ENCODE measurements at regions not wholly inside any gene's neighbourhood (a gene's known extent, or its start where the extent isn't known, plus 50 kb on each side); places are given as distances from the start of the nearest gene placed in this dataset.
A peak's percentile ranks its signal among the peaks of the same experiment; 100 is the strongest.

DNA sequence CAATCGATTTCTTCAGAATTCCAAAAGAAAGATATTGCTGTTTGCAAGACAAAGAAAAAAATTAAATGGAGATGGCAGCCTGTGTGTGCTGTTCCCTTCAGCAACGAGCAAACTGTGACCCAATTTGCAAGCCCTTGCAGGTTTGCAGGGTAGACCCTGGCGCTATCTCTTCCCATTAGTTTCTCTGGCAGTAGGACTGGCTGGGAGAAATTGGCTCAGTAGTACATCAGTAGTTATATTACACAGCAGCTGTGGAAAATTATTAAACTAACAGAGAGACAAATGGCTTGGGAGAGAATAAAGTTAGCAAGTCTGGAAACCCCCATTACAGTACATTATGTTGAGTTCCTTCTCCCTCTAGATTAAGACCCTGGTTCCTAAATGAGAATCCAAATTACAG, 116.4 kb upstream of the ITGB1 start:
- no peaks in the 10 kb centered on the region for H3K36me3 ChIP-seq (ENCODE audit: control insufficient read depth in 2 of 2, extremely low read depth in 1 of 2, insufficient read depth in 2 of 2, low read length in 2 of 2)
- dilution Hi-C loops (cut with MboI; ENCODE audit: extremely low pct_ligation_motif_present, low sequenced_read_pairs) = no loop called here

DNA sequence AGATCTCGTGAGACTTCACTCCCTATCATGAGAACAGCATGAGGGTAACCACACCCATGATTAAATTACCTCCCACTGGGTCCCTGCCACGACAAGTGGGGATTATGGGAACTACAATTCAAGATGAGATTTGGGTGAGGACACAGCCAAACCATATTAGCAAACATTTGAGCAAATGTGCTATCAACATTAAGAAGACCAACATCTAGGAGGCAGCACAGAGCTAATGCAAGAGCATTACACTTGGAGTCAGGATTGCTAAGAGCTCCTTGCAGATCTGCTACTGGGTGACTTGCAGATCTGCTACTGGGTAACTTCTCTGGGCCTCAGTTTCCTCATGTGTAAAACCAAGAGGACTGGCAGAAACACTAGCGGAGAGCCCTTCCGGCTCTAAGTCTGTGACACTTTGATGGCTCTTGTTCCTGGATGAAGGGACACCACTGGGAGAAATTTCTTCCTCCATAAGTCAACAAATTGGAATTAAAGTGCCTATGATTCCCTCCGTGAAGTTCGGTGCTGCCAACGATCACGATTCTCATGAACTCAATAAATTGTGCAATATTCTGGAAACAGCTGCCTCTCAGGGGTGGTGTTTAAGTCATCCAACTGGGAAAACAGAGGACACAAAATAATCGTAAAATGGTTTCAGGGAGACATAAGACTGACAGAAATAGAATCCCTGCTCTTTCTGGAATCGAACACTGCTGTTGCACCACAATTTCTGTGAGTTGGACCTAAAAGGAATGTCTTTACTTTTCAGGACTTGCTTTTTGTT, 115.8 kb upstream of the ITGB1 start:
- no peak for DNase-seq (ENCODE audit: low read depth, low spot score)
- H3K9ac ChIP-seq (ENCODE audit: control insufficient read depth, extremely low read depth, insufficient read depth, low read length) = no peak overlapping the region
- no peak for FAIRE-seq
- H3K27me3 ChIP-seq (ENCODE audit: control insufficient read depth, extremely low read depth, insufficient read depth, low read length) = no peaks in the 10 kb centered on the region
- no peaks in the 10 kb centered on the region for H3K9me1 ChIP-seq (ENCODE audit: control insufficient read depth, extremely low read depth, insufficient read depth, low read length)
- H3K4me2 ChIP-seq (ENCODE audit: control insufficient read depth, extremely low read depth, insufficient read depth, low read depth, low read length) = no peak overlapping the region
- H3K79me2 ChIP-seq (ENCODE audit: control insufficient read depth, insufficient read depth, low read length) = no peaks in the 10 kb centered on the region
- no peak overlapping the region for H3K4me3 ChIP-seq (ENCODE audit: control insufficient read depth in 2 of 3, extremely low read depth in 1 of 3, insufficient read depth in 2 of 3, low read depth in 1 of 3, low read length in 3 of 3)
- no peaks in the 10 kb centered on the region for H3K9me3 ChIP-seq (ENCODE audit: control insufficient read depth, low read depth, low read length)
- TF ChIP-seq, protein P1, sequence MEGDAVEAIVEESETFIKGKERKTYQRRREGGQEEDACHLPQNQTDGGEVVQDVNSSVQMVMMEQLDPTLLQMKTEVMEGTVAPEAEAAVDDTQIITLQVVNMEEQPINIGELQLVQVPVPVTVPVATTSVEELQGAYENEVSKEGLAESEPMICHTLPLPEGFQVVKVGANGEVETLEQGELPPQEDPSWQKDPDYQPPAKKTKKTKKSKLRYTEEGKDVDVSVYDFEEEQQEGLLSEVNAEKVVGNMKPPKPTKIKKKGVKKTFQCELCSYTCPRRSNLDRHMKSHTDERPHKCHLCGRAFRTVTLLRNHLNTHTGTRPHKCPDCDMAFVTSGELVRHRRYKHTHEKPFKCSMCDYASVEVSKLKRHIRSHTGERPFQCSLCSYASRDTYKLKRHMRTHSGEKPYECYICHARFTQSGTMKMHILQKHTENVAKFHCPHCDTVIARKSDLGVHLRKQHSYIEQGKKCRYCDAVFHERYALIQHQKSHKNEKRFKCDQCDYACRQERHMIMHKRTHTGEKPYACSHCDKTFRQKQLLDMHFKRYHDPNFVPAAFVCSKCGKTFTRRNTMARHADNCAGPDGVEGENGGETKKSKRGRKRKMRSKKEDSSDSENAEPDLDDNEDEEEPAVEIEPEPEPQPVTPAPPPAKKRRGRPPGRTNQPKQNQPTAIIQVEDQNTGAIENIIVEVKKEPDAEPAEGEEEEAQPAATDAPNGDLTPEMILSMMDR (optimal IDR thresholded peaks at IDR 0.05 in 1 of 3, IDR thresholded peaks at IDR 0.05 in 1 of 3, conservative IDR thresholded peaks at IDR 0.05 in 1 of 3; ENCODE audit: extremely low read depth in 1 of 3, insufficient read depth in 2 of 3, low read length in 3 of 3) = peak; percentile 12 to 32 (median 24)
- no peak for TF ChIP-seq EZH2 (IDR thresholded peaks at IDR 0.05; ENCODE audit: low read length)
- no peak overlapping the region for H3K27ac ChIP-seq (ENCODE audit: control insufficient read depth, insufficient read depth, low read length)
- no peak overlapping the region for H2AFZ ChIP-seq (ENCODE audit: control insufficient read depth, low read length)
- no peaks in the 10 kb centered on the region for H3K4me1 ChIP-seq (ENCODE audit: control insufficient read depth, extremely low read depth, insufficient read depth, low read length)
- dilution Hi-C loops (cut with MboI; ENCODE audit: extremely low pct_ligation_motif_present, low sequenced_read_pairs) = no loop called here
- no peaks in the 10 kb centered on the region for H4K20me1 ChIP-seq (ENCODE audit: control insufficient read depth, extremely low read depth, insufficient read depth, low read length)
- H3K36me3 ChIP-seq (ENCODE audit: control insufficient read depth in 2 of 2, extremely low read depth in 1 of 2, insufficient read depth in 2 of 2, low read length in 2 of 2) = no peaks in the 10 kb centered on the region

More for the DNA sequence above, 116.4 kb upstream of the ITGB1 start:
- H3K4me1 ChIP-seq (ENCODE audit: control insufficient read depth, extremely low read depth, insufficient read depth, low read length) = no peaks in the 10 kb centered on the region
- H2AFZ ChIP-seq (ENCODE audit: control insufficient read depth, low read length) = no peak overlapping the region
- no peaks in the 10 kb centered on the region for H3K27me3 ChIP-seq (ENCODE audit: control insufficient read depth, extremely low read depth, insufficient read depth, low read length)
- H3K4me2 ChIP-seq (ENCODE audit: control insufficient read depth, extremely low read depth, insufficient read depth, low read depth, low read length) = no peak overlapping the region
- H3K4me3 ChIP-seq (ENCODE audit: control insufficient read depth in 2 of 3, extremely low read depth in 1 of 3, insufficient read depth in 2 of 3, low read depth in 1 of 3, low read length in 3 of 3) = no peak overlapping the region
- no peak overlapping the region for H3K9ac ChIP-seq (ENCODE audit: control insufficient read depth, extremely low read depth, insufficient read depth, low read length)
- H3K27ac ChIP-seq (ENCODE audit: control insufficient read depth, insufficient read depth, low read length) = no peak overlapping the region
- no peaks in the 10 kb centered on the region for H3K9me3 ChIP-seq (ENCODE audit: control insufficient read depth, low read depth, low read length)
- H3K79me2 ChIP-seq (ENCODE audit: control insufficient read depth, insufficient read depth, low read length) = no peaks in the 10 kb centered on the region
- DNase-seq (ENCODE audit: low read depth, low spot score) = no peak
- TF ChIP-seq EZH2 (IDR thresholded peaks at IDR 0.05; ENCODE audit: low read length) = no peak
- TF ChIP-seq, protein P1 (optimal IDR thresholded peaks at IDR 0.05 in 1 of 3, IDR thresholded peaks at IDR 0.05 in 1 of 3, conservative IDR thresholded peaks at IDR 0.05 in 1 of 3; ENCODE audit: extremely low read depth in 1 of 3, insufficient read depth in 2 of 3, low read length in 3 of 3) = no peak
- no peak for FAIRE-seq
- H3K9me1 ChIP-seq (ENCODE audit: control insufficient read depth, extremely low read depth, insufficient read depth, low read length) = no peaks in the 10 kb centered on the region
- no peaks in the 10 kb centered on the region for H4K20me1 ChIP-seq (ENCODE audit: control insufficient read depth, extremely low read depth, insufficient read depth, low read length)
